BLaER1 treated with 17β-estradiol and CSF1 and Interleukin-3, amounts not matched to agents 10 nM and 100 nM (cell line): ENCODE measurements at regions not wholly inside any gene's neighbourhood (a gene's known extent, or its start where the extent isn't known, plus 50 kb on each side); places are given as distances from the start of the nearest gene placed in this dataset.
"Not testable (repeated sequence)": the region's sequence is repeated elsewhere in the genome, so short reads cannot be mapped to it uniquely, and the experiment has no call there.

Experiments used
- H3K27ac ChIP-seq, 11 experiments: shearing (Covaris generic); formaldehyde crosslinking; 2 replicates each; pipeline ENCODE4 v1.8.1; 2022
- H3K27me3 ChIP-seq, 11 experiments: shearing (Covaris generic); formaldehyde crosslinking; 2 replicates each; pipeline ENCODE4 v1.8.1; 2022
- H3K36me3 ChIP-seq, 11 experiments: shearing (Covaris generic); formaldehyde crosslinking; 2 replicates each; pipeline ENCODE4 v1.8.1; 2022
- H3K4me1 ChIP-seq, 10 experiments: shearing (Covaris generic); formaldehyde crosslinking; 2 replicates each; pipeline ENCODE4 v1.8.1; 2022
- H3K4me2 ChIP-seq, 11 experiments: shearing (Covaris generic); formaldehyde crosslinking; 2 replicates each; pipeline ENCODE4 v1.8.1; 2022
- H3K4me3 ChIP-seq, 10 experiments: shearing (Covaris generic); formaldehyde crosslinking; 2 replicates each; pipeline ENCODE4 v1.8.1; 2022
- H3K9ac ChIP-seq, 11 experiments: shearing (Covaris generic); formaldehyde crosslinking; 2 replicates each; pipeline ENCODE4 v1.8.1; 2022
- H3K9me3 ChIP-seq, 11 experiments: shearing (Covaris generic); formaldehyde crosslinking; replicated peaks in 1 of 11; 2 replicates each; pipeline ENCODE4 v1.8.1; 2022
- H4K20me1 ChIP-seq, 11 experiments: shearing (Covaris generic); formaldehyde crosslinking; 2 replicates each; pipeline ENCODE4 v1.8.1; 2022
- Cebpa-rat ChIP-seq, 11 experiments: shearing (Covaris generic); IDR thresholded peaks; 2 replicates each; pipeline ENCODE4 v1.8.1; 2022

DNA sequence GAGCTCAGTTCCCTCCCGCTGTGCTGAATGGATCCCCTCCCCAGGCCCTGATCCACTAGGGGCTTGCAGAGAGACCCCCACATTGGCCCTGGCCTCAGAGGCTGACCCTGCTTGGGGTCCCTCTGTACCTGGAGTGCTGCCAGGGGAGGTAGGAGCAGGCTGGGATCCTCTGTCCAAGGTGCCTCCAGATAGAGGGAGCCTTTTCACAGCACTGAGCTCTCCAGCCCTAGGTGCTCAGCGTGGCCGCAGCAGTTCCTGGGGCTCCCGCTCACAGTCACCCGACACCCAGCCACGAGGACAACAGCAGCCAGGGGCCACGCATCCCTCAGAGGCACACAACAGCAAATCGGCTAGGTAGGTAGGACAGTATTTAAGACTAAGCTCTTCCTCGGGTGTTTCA, 62.2 kb upstream of the IRX2 start:
- H3K9me3 ChIP-seq = peaks cover 0 to 18% (median 0%) of the 10 kb centered on the region in 11 experiments; a peak in 2 of 22 replicates
- no peaks in the 10 kb centered on the region for H3K27me3 ChIP-seq
- peaks cover 8 to 36% (median 22%) of the 10 kb centered on the region in 10 experiments; a peak in 19 of 20 replicates for H3K4me1 ChIP-seq
- no peaks in the 10 kb centered on the region for H3K36me3 ChIP-seq
- TF ChIP-seq Cebpa-rat (IDR thresholded peaks at IDR 0.05) = no peak
- no peak overlapping the region for H3K27ac ChIP-seq
- H3K9ac ChIP-seq = no peak overlapping the region
- no peak overlapping the region for H3K4me3 ChIP-seq
- H4K20me1 ChIP-seq = no peaks in the 10 kb centered on the region
- H3K4me2 ChIP-seq = no peak overlapping the region

DNA sequence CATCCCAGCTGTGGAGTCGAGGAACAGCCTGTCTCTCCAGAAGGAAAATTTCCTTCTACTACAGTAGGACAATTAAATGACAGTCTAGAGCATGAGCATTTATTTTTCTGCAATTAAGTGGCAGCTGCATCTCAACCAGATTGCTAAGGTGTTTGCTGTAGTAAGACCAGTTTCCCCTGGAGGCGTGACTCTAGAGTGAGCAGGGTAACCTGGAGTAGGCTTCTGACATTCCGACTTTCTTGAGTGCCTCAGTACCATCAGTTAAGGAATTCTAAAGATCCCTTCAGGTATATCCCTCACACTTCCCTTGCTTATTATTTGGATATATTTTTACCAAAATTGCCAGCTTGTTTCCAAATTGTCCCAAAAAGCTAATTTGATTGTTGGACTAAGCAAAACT, 59.2 kb upstream of the IRX2 start:
- H3K4me1 ChIP-seq = peaks cover 0 to 6% (median 0%) of the 10 kb centered on the region in 10 experiments; a peak in 4 of 20 replicates
- no peaks in the 10 kb centered on the region for H3K36me3 ChIP-seq
- H3K4me2 ChIP-seq = no peak overlapping the region
- H4K20me1 ChIP-seq = no peaks in the 10 kb centered on the region
- no peak overlapping the region for H3K27ac ChIP-seq
- no peak overlapping the region for H3K9ac ChIP-seq
- H3K9me3 ChIP-seq = peaks cover 0 to 28% (median 8%) of the 10 kb centered on the region in 11 experiments; a peak in 8 of 22 replicates
- H3K27me3 ChIP-seq = no peaks in the 10 kb centered on the region
- H3K4me3 ChIP-seq = no peak overlapping the region
- no peak for TF ChIP-seq Cebpa-rat (IDR thresholded peaks at IDR 0.05)

DNA sequence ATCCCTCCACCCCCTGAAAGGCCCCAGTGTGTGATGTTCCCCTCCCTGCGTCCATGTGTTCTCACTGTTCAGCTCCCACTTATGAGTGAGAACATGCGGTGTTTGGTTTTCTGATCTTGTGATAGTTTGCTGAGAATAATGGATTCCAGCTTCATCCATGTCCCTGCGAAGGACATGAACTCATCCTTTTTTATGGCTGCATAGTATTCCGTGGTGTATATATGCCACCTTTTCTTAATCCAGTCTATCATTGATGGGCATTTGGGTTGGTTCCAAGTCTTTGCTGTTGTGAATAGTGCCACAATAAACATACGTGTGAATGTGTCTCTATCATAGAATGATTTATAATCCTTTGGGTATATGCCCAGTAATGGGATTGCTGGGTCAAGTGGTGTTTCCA, 55.8 kb upstream of the IRX2 start:
- H4K20me1 ChIP-seq, H3K36me3 ChIP-seq, H3K27me3 ChIP-seq, H3K4me1 ChIP-seq, H3K4me2 ChIP-seq, H3K9ac ChIP-seq, H3K4me3 ChIP-seq, H3K27ac ChIP-seq: not testable (repeated sequence)
- H3K9me3 ChIP-seq = peaks cover 0 to 35% (median 11%) of the 10 kb centered on the region in 11 experiments; a peak in 10 of 22 replicates

DNA sequence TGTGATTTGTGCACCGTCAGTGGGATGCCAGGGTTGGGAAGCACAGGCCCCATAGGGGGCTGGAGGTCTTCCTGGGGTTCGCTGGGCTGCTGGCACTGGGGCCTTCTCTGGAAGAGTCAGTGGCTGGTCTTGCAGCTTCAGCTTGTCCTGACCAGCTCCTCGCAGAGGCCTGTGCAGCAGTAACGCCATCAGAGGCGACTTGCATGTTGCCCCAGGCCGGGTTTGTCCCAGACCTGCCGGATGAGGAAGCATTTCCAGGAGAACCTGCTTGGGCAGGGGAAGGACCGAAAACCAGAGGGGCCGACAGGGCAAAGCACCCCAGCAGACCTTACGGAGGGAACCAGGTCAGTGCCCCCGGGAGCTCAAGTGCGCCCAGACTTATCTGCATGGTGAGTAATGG, 54.7 kb upstream of the IRX2 start:
- no peaks in the 10 kb centered on the region for H3K27me3 ChIP-seq
- H3K9ac ChIP-seq = no peak overlapping the region
- no peak overlapping the region for H3K4me2 ChIP-seq
- H3K36me3 ChIP-seq = no peaks in the 10 kb centered on the region
- H3K27ac ChIP-seq = no peak overlapping the region
- no peak overlapping the region for H3K4me3 ChIP-seq
- no peaks in the 10 kb centered on the region for H4K20me1 ChIP-seq
- H3K9me3 ChIP-seq = peaks cover 0 to 35% (median 11%) of the 10 kb centered on the region in 11 experiments; a peak in 10 of 22 replicates
- no peaks in the 10 kb centered on the region for H3K4me1 ChIP-seq
- no peak for TF ChIP-seq Cebpa-rat (IDR thresholded peaks at IDR 0.05)

DNA sequence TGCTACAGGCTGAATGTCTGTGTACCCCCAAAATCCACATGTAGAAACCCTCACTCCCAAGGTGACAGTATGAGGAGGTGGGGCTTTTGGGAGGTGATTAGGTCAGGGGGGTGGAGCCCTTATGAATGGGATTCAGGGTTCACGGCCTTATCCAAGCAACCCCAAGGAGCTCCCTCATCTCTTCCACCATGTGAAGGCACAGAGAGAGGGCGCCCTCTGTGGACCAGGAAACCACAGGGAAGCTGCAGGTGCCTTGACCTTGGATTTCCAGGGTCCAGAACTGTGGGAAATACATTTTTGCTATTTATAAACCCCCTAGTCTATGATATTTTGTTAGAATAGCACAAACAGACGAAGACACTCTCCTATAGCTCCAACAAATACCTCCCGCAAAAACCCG, 53.6 kb upstream of the IRX2 start:
- Histone ChIP-seq H3K4me1 (no peaks in the 10 kb centered on the region), H3K9ac (no peak overlapping the region), H3K27me3 (no peaks in the 10 kb centered on the region), H3K9me3 (peaks cover 0 to 35% (median 11%) of the 10 kb centered on the region in 11 experiments; a peak in 10 of 22 replicates), H3K4me3 (no peak overlapping the region), H3K27ac (no peak overlapping the region), H4K20me1 (no peaks in the 10 kb centered on the region), H3K36me3 (no peaks in the 10 kb centered on the region), H3K4me2 (no peak overlapping the region)
- TF ChIP-seq Cebpa-rat (IDR thresholded peaks at IDR 0.05) = no peak

DNA sequence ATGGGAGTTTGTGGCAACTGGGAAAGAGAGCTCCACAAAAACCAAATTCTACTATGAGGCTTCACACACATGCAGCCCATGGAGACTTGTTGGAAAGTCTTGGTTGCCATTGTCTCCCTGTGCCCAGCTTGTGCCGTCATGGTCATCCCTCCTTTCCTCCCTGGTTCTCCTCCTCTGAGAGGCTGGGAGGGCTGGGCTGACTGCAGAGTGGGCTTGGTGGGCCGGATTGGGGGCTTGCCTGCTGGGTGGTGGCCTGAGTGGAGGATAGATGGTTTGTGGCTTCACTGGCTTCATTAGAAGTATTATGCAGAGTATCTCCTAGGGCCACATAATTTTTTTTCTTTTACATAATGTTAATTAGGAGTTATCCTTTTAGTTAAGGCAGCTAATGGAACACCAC, 52.3 kb upstream of the IRX2 start:
- Histone ChIP-seq H3K36me3 (no peaks in the 10 kb centered on the region), H3K9ac (no peak overlapping the region), H3K4me2 (no peak overlapping the region), H4K20me1 (no peaks in the 10 kb centered on the region), H3K9me3 (peaks cover 0 to 32% (median 11%) of the 10 kb centered on the region in 11 experiments; a peak in 10 of 22 replicates), H3K4me1 (no peaks in the 10 kb centered on the region), H3K4me3 (no peak overlapping the region), H3K27me3 (no peaks in the 10 kb centered on the region), H3K27ac (no peak overlapping the region)
- no peak for TF ChIP-seq Cebpa-rat (IDR thresholded peaks at IDR 0.05)

DNA sequence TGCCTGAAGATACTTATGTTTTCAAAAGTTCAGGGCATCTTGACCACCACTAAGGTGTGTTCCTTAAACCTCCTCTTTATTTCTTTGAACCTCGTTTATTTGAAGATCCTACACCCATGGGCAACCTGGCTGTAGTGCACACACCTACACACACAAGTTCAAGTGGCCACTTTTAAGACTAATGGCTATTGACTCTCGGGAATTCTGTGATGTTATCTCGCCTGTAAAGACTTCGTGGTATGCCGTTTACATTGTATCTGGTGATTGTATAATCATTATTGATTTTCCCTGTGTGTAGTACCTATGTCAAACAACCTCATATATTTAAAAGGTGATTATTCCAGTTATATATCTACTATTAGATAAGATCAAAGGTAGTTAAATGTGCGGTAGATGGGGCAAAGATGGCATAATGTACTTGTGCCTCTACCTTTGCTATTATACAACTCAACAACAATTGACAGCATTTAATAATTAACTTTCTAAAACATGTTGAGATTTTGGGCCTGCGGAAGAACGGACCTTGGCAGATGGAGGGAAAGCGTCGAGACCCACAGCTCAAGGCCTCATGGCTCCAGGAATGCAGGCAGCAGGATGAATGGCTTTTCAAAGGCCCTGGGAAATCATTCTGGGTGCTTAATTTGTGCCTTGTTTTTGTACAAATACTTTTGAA, 51.4 kb upstream of the IRX2 start:
- H3K9ac ChIP-seq = no peak overlapping the region
- H3K4me2 ChIP-seq = no peak overlapping the region
- no peaks in the 10 kb centered on the region for H4K20me1 ChIP-seq
- peaks cover 0 to 23% (median 8%) of the 10 kb centered on the region in 11 experiments; a peak in 10 of 22 replicates for H3K9me3 ChIP-seq
- H3K36me3 ChIP-seq = no peaks in the 10 kb centered on the region
- no peak overlapping the region for H3K4me3 ChIP-seq
- H3K4me1 ChIP-seq = no peaks in the 10 kb centered on the region
- TF ChIP-seq Cebpa-rat (IDR thresholded peaks at IDR 0.05) = no peak
- H3K27me3 ChIP-seq = no peaks in the 10 kb centered on the region
- no peak overlapping the region for H3K27ac ChIP-seq

DNA sequence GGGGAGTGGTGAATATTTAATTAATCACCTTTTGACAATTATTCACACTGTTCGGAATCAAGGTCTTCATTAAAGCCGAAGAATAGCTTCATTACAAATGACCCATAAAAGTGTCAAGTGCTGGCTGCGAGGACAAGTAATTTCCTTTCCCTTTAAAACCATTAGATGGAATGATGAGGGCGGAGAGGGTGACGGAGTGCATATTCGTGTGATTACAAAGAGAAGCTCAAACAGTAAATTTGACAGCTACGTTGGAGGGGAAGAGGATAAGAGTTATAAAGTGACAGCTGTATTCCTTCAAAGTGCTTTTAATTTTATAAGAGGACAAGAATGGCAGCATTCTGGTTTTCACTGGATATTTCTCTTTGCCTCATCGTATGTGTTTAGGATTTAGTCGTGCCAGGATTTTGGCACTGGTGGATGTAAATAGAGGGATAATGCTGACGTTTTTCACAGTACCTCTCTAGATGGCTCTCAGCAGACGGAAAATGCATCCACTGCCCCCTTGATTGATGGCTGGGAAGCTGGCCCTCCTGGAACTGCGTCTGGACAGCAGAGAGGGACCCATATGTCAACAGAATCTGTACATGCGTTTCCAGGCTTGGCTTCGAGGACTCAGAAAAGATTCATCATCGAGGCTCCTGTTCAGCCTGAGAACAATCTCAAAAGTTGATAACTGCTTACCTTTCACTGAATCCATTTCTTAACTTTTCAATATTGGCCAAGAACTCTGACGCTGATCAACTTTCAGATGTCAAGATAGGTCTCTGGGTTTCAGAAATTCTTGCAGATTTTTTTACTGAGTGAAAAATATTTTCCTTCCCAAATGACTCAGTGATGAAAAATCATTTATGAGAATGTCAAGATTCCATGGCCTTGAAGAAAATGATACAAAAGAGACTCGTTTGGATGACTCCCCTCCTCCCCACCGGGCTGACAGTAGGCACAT, 50.4 kb upstream of the IRX2 start:
- Histone ChIP-seq H3K4me1 (peaks cover 0 to 5% (median 0%) of the 10 kb centered on the region in 10 experiments; a peak in 8 of 20 replicates), H3K36me3 (no peaks in the 10 kb centered on the region), H3K27me3 (no peaks in the 10 kb centered on the region), H3K9ac (no peak overlapping the region), H3K9me3 (peaks cover 0 to 17% (median 8%) of the 10 kb centered on the region in 11 experiments; a peak in 8 of 22 replicates), H3K4me3 (no peak overlapping the region), H3K27ac (no peak overlapping the region), H3K4me2 (no peak overlapping the region), H4K20me1 (no peaks in the 10 kb centered on the region)
- no peak for TF ChIP-seq Cebpa-rat (IDR thresholded peaks at IDR 0.05)
